ENCODE measurements at regions not wholly inside any gene's neighbourhood (a gene's known extent, or its start where the extent isn't known, plus 50 kb on each side); places are given as distances from the start of the nearest gene placed in this dataset.

DNA sequence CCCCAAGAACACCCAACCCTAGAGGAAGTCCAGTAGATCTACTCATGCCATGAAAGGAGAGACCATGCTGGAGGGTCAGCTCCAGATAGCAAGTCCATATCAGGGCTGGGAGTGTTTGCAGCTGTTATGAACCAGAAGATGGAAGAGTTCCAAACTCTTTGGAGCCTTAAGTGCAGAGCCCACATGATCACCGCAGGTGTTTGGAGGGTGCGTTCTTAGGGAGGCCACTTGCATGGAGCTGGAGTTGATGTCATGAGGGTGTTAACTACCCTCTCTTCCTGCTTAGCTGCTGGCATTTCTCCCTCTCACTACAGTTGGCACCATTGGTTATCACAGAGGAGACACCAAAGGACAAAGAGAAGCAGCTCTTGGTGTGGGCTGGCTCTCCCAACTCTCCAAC lies 616.9 kb downstream of the AJAP1 start:
- POLR2A ChIA-PET = no interaction called here
- TF ChIP-seq, protein P1, sequence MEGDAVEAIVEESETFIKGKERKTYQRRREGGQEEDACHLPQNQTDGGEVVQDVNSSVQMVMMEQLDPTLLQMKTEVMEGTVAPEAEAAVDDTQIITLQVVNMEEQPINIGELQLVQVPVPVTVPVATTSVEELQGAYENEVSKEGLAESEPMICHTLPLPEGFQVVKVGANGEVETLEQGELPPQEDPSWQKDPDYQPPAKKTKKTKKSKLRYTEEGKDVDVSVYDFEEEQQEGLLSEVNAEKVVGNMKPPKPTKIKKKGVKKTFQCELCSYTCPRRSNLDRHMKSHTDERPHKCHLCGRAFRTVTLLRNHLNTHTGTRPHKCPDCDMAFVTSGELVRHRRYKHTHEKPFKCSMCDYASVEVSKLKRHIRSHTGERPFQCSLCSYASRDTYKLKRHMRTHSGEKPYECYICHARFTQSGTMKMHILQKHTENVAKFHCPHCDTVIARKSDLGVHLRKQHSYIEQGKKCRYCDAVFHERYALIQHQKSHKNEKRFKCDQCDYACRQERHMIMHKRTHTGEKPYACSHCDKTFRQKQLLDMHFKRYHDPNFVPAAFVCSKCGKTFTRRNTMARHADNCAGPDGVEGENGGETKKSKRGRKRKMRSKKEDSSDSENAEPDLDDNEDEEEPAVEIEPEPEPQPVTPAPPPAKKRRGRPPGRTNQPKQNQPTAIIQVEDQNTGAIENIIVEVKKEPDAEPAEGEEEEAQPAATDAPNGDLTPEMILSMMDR (IDR thresholded peaks at IDR 0.05) = no peak
- intact Hi-C loops (cut with micrococcal nuclease) = no loop called here
- H2AFZ ChIP-seq (ENCODE audit: insufficient read depth, low read depth, low read length, poor library complexity, severe bottlenecking) = no peak overlapping the region
- H3K79me2 ChIP-seq (ENCODE audit: control insufficient read depth, insufficient read depth, low read length) = no peaks in the 10 kb centered on the region
- ATAC-seq (ENCODE audit: low read depth) (no peak), DNase-seq (no peak)
- Mint-ChIP-seq H3K27ac (no peak overlapping the region), H3K4me1 (no peaks in the 10 kb centered on the region), H3K4me3 (no peak overlapping the region), H3K27me3 (no peaks in the 10 kb centered on the region), H3K9me3 (ENCODE audit: insufficient read depth) (peaks cover 5% of the 10 kb centered on the region)
- no peak overlapping the region for H3K4me2 ChIP-seq (replicated peaks; ENCODE audit: low read depth, low read length, poor library complexity, severe bottlenecking)
- CTCF ChIA-PET = no interaction called here
- 100% methylated on average over 1 of the region's 2 CpGs for WGBS (ENCODE audit: insufficient coverage)
- no peak overlapping the region for H3K4me3 ChIP-seq (ENCODE audit: control extremely low read depth in 1 of 5, extremely low read depth in 1 of 5, insufficient read depth in 1 of 5, low read depth in 2 of 5, low read length in 4 of 5)
- no peaks in the 10 kb centered on the region for H3K36me3 ChIP-seq (replicated peaks in 1 of 2; ENCODE audit: control extremely low read depth in 1 of 2, control insufficient read depth in 1 of 2, extremely low read depth in 1 of 2, insufficient read depth in 2 of 2, low read length in 1 of 2)
- H3K27ac ChIP-seq (ENCODE audit: low read length in 2 of 2) = no peak overlapping the region
- no peaks in the 10 kb centered on the region for H4K20me1 ChIP-seq (ENCODE audit: control insufficient read depth, insufficient read depth, low read length, poor library complexity, severe bottlenecking)
- H3K9ac ChIP-seq (ENCODE audit: low read length) = no peak overlapping the region
- H3K4me1 ChIP-seq (ENCODE audit: control insufficient read depth in 2 of 2, insufficient read depth in 2 of 2, low read length in 2 of 2) = no peaks in the 10 kb centered on the region
- peaks cover 0 to 20% (median 0%) of the 10 kb centered on the region in 3 donors for H3K9me3 ChIP-seq (ENCODE audit: control extremely low read depth in 1 of 3, control insufficient read depth in 2 of 3, insufficient read depth in 1 of 3, low read length in 2 of 3)
- peaks cover 0 to 2% (median 0%) of the 10 kb centered on the region in 4 experiments for H3K27me3 ChIP-seq (replicated peaks in 1 of 4; ENCODE audit: control extremely low read depth in 1 of 4, control insufficient read depth in 3 of 4, insufficient read depth in 4 of 4, low read length in 3 of 4)

DNA sequence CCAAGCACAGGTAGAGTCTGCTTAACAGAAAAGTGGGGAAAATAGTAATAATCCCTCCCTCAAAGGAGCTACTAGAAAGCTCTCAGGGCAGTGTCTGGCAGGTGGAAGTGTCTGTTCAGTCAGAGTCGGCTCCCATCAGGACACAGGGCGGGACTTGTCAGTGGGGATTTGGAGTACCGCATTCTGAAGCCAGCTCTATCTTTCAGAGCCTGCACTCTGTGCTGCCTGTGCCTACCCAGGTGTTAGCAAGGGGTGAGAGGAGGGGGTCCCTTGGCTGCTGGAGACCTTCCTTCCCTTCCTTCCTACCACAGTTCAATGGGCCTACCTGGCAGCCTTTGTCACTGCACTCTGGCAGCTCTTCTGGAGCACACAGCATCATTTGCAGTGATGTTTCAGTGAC lies 615.5 kb downstream of the AJAP1 start:
- H3K27me3 Mint-ChIP-seq = no peaks in the 10 kb centered on the region
- Histone ChIP-seq H3K79me2 (ENCODE audit: control insufficient read depth, insufficient read depth, low read length) (no peaks in the 10 kb centered on the region), H3K4me2 (replicated peaks; ENCODE audit: low read depth, low read length, poor library complexity, severe bottlenecking) (no peak overlapping the region), H3K36me3 (replicated peaks in 1 of 2; ENCODE audit: control extremely low read depth in 1 of 2, control insufficient read depth in 1 of 2, extremely low read depth in 1 of 2, insufficient read depth in 2 of 2, low read length in 1 of 2) (no peaks in the 10 kb centered on the region), H4K20me1 (ENCODE audit: control insufficient read depth, insufficient read depth, low read length, poor library complexity, severe bottlenecking) (no peaks in the 10 kb centered on the region), H3K27me3 (replicated peaks in 1 of 4; ENCODE audit: control extremely low read depth in 1 of 4, control insufficient read depth in 3 of 4, insufficient read depth in 4 of 4, low read length in 3 of 4) (peaks cover 0 to 2% (median 0%) of the 10 kb centered on the region in 4 experiments), H3K4me3 (ENCODE audit: control extremely low read depth in 1 of 5, extremely low read depth in 1 of 5, insufficient read depth in 1 of 5, low read depth in 2 of 5, low read length in 4 of 5) (no peak overlapping the region), H3K9ac (ENCODE audit: low read length) (no peak overlapping the region), H3K27ac (ENCODE audit: low read length in 2 of 2) (no peak overlapping the region), H3K9me3 (ENCODE audit: control extremely low read depth in 1 of 3, control insufficient read depth in 2 of 3, insufficient read depth in 1 of 3, low read length in 2 of 3) (peaks cover 0 to 17% (median 0%) of the 10 kb centered on the region in 3 donors), H2AFZ (ENCODE audit: insufficient read depth, low read depth, low read length, poor library complexity, severe bottlenecking) (no peak overlapping the region), H3K4me1 (ENCODE audit: control insufficient read depth in 2 of 2, insufficient read depth in 2 of 2, low read length in 2 of 2) (no peaks in the 10 kb centered on the region)
- H3K9me3 Mint-ChIP-seq (ENCODE audit: insufficient read depth) = peaks cover 5% of the 10 kb centered on the region
- POLR2A ChIA-PET = no interaction called here
- CTCF ChIA-PET = no interaction called here
- no peak overlapping the region for H3K27ac Mint-ChIP-seq
- no peak for DNase-seq
- no peak for ATAC-seq (ENCODE audit: low read depth)
- no peak for TF ChIP-seq EZH2 (IDR thresholded peaks at IDR 0.05; ENCODE audit: borderline replicate concordance, insufficient read depth, low read depth, low read length, poor library complexity, severe bottlenecking)
- TF ChIP-seq, protein P1 (IDR thresholded peaks at IDR 0.05) = no peak
- WGBS (ENCODE audit: insufficient coverage) = no CpG with 5 or more reads among the region's 3 CpGs
- intact Hi-C loops (cut with micrococcal nuclease) = no loop called here
- H3K4me1 Mint-ChIP-seq = no peaks in the 10 kb centered on the region
- no peak overlapping the region for H3K4me3 Mint-ChIP-seq
